GM23338 (cell line): ENCODE measurements at regions not wholly inside any gene's neighbourhood (a gene's known extent, or its start where the extent isn't known, plus 50 kb on each side); places are given as distances from the start of the nearest gene placed in this dataset.

Source experiments
- ATAC-seq: fragments of 200-7000 bp; cut with Tn5 transposase; 3 replicates; pipeline ENCODE4 v1.9.1; 2020
- DNase-seq: peaks from one replicate; pipeline ENCODE4 v3.0.0-alpha.2; 2015; ENCODE audit warnings: low spot score
- H2AFZ ChIP-seq: fragments of 200-600 bp; sonication (generic); 2 replicates; pipeline ENCODE4 v1.8.0; 2016; ENCODE audit warnings: antibody characterized with exemption, mild to moderate bottlenecking, moderate library complexity
- H3F3A ChIP-seq: fragments of 200-600 bp; sonication (generic); replicated peaks from 2 replicates; pipeline ENCODE4 v1.8.0; 2017; ENCODE audit warnings: antibody characterized with exemption, mixed run types, low read depth
- H3K27ac ChIP-seq: fragments of 200-600 bp; sonication (generic); 2 replicates; pipeline ENCODE4 v1.6.1; 2016; ENCODE audit warnings: low read depth
- H3K27me3 ChIP-seq: fragments of 200-600 bp; sonication (generic); 2 replicates; pipeline ENCODE4 v1.8.0; 2016; ENCODE audit warnings: mild to moderate bottlenecking, mixed run types, moderate library complexity; ENCODE audit not compliant: insufficient read depth
- H3K36me3 ChIP-seq: fragments of 200-600 bp; sonication (generic); 2 replicates; pipeline ENCODE4 v1.8.0; 2016; ENCODE audit warnings: mild to moderate bottlenecking; ENCODE audit not compliant: insufficient read depth
- H3K4me1 ChIP-seq: fragments of 200-600 bp; sonication (generic); 2 replicates; pipeline ENCODE4 v1.8.0; 2016; ENCODE audit warnings: mild to moderate bottlenecking, moderate library complexity; ENCODE audit not compliant: insufficient read depth
- H3K4me2 ChIP-seq: fragments of 200-600 bp; sonication (generic); 2 replicates; pipeline ENCODE4 v1.7.1; 2017; ENCODE audit warnings: mixed run types
- H3K4me3 ChIP-seq: fragments of 200-600 bp; sonication (generic); 2 replicates; pipeline ENCODE4 v1.6.1; 2016; ENCODE audit warnings: mixed run types
- H3K79me2 ChIP-seq: fragments of 200-600 bp; sonication (generic); replicated peaks from 2 replicates; pipeline ENCODE4 v1.8.0; 2017; ENCODE audit warnings: mild to moderate bottlenecking; ENCODE audit not compliant: insufficient read depth
- H3K9me2 ChIP-seq: fragments of 200-600 bp; sonication (generic); 2 replicates; pipeline ENCODE4 v1.8.0; 2017; ENCODE audit not compliant: insufficient read depth
- H4K20me1 ChIP-seq: fragments of 200-600 bp; sonication (generic); replicated peaks from 2 replicates; pipeline ENCODE4 v1.8.0; 2017; ENCODE audit warnings: mild to moderate bottlenecking; ENCODE audit not compliant: insufficient read depth
- H3K27ac Mint-ChIP-seq: 2 replicates; pipeline ENCODE4 v1.8.0; 2020; ENCODE audit warnings: inconsistent platforms, mild to moderate bottlenecking, moderate library complexity, mixed read lengths
- H3K27me3 Mint-ChIP-seq: 3 replicates; pipeline ENCODE4 v1.8.0; 2022; ENCODE audit warnings: low read depth, mild to moderate bottlenecking, moderate library complexity, mixed read lengths, inconsistent platforms; ENCODE audit not compliant: insufficient read depth, poor library complexity
- H3K36me3 Mint-ChIP-seq: 3 replicates; pipeline ENCODE4 v1.8.0; 2021; ENCODE audit warnings: low read depth, mild to moderate bottlenecking, inconsistent platforms, moderate library complexity, mixed read lengths
- H3K4me1 Mint-ChIP-seq: 3 replicates; pipeline ENCODE4 v1.8.0; 2020; ENCODE audit warnings: mild to moderate bottlenecking, inconsistent platforms, mixed read lengths
- H3K4me3 Mint-ChIP-seq: 3 replicates; pipeline ENCODE4 v1.8.0; 2021; ENCODE audit warnings: moderate library complexity, mild to moderate bottlenecking, inconsistent platforms, mixed read lengths
- H3K9me3 Mint-ChIP-seq: 3 replicates; pipeline ENCODE4 v1.8.0; 2020; ENCODE audit warnings: moderate library complexity, mild to moderate bottlenecking, inconsistent platforms, mixed read lengths
- CREB1 ChIP-seq: fragments of 250-450 bp; sonication (Bioruptor Pico); IDR thresholded peaks from 2 replicates; pipeline ENCODE4 v1.5.0; 2020; ENCODE audit warnings: low read depth, mild to moderate bottlenecking, moderate library complexity
- CTCF ChIP-seq, 2 experiments: fragments of 200-600 bp in 1 of 2; sonication (generic) in 1 of 2; conservative IDR thresholded peaks; 2 replicates each; pipeline versions ENCODE4 v1.5.1 to v1.6.1; 2016 to 2017; ENCODE audit warnings: antibody characterized with exemption in 2 of 2, low read depth in 2 of 2, mild to moderate bottlenecking in 2 of 2, moderate library complexity in 1 of 2
- EZH2 ChIP-seq: fragments of 200-600 bp; sonication (generic); IDR thresholded peaks from one replicate; pipeline ENCODE4 v1.8.0; 2017; ENCODE audit warnings: antibody characterized with exemption, mild to moderate bottlenecking, low read depth; ENCODE audit not compliant: unreplicated experiment
- EZH2phosphoT487 ChIP-seq: fragments of 200-600 bp; sonication (generic); IDR thresholded peaks from one replicate; pipeline ENCODE4 v1.8.1; 2018; ENCODE audit warnings: antibody characterized with exemption; ENCODE audit not compliant: unreplicated experiment
- JUNB ChIP-seq: IDR thresholded peaks from one replicate; pipeline ENCODE4 v1.6.1; 2016; ENCODE audit warnings: antibody characterized with exemption; ENCODE audit not compliant: unreplicated experiment
- NANOG ChIP-seq: IDR thresholded peaks from 2 replicates; pipeline ENCODE4 v1.6.1; 2016; ENCODE audit warnings: antibody characterized with exemption, borderline replicate concordance
- POLR2AphosphoS5 ChIP-seq: IDR thresholded peaks from 2 replicates; pipeline ENCODE4 v1.6.1; 2016; ENCODE audit warnings: antibody characterized with exemption, low read depth
- STAT1 ChIP-seq: IDR thresholded peaks from one replicate; pipeline ENCODE4 v1.6.1; 2016; ENCODE audit warnings: antibody characterized with exemption; ENCODE audit not compliant: unreplicated experiment
- ZNF114 ChIP-seq: fragments of 250-450 bp; sonication (Bioruptor Pico); IDR thresholded peaks from 2 replicates; pipeline ENCODE4 v1.5.0; 2020; ENCODE audit warnings: mild to moderate bottlenecking, moderate library complexity
- ZNF331 ChIP-seq: fragments of 250-450 bp; sonication (Bioruptor Pico); IDR thresholded peaks from 2 replicates; pipeline ENCODE4 v1.5.0; 2020; ENCODE audit warnings: low read depth, mild to moderate bottlenecking, moderate library complexity
- TF ChIP-seq, protein P1 (sequence below): fragments of 250-450 bp; sonication (Bioruptor Pico); IDR thresholded peaks from 2 replicates; pipeline ENCODE4 v1.5.0; 2020; ENCODE audit warnings: mild to moderate bottlenecking, moderate library complexity
- TF ChIP-seq, protein P2 (sequence below): IDR thresholded peaks from one replicate; pipeline ENCODE4 v1.6.1; 2018; ENCODE audit warnings: antibody characterized with exemption; ENCODE audit not compliant: unreplicated experiment
- TF ChIP-seq, protein P3 (sequence below): IDR thresholded peaks from 2 replicates; pipeline ENCODE4 v1.6.1; 2016; ENCODE audit warnings: antibody characterized with exemption

GRCh38 chr18:51767293-51767692 is 569.8 kb upstream of the MEX3C start (continued):
- TF ChIP-seq EZH2 = no peak

GRCh38 chr18:51778115-51778514 is 561.9 kb upstream of the DCC start:
- Mint-ChIP-seq H3K4me3 (no peak overlapping the region), H3K27ac (no peak overlapping the region), H3K9me3 (no peaks in the 10 kb centered on the region; the same call in 2 of the 3 replicates), H3K27me3 (peaks cover 3% of the 10 kb centered on the region), H3K36me3 (no peaks in the 10 kb centered on the region), H3K4me1 (no peaks in the 10 kb centered on the region)
- H3K4me3 ChIP-seq = no peak overlapping the region
- peaks cover 18% of the 10 kb centered on the region for H3K9me2 ChIP-seq
- no peak for TF ChIP-seq ZNF331 (CRISPR knock-in tag)
- no peak for TF ChIP-seq EZH2
- TF ChIP-seq, protein P1, sequence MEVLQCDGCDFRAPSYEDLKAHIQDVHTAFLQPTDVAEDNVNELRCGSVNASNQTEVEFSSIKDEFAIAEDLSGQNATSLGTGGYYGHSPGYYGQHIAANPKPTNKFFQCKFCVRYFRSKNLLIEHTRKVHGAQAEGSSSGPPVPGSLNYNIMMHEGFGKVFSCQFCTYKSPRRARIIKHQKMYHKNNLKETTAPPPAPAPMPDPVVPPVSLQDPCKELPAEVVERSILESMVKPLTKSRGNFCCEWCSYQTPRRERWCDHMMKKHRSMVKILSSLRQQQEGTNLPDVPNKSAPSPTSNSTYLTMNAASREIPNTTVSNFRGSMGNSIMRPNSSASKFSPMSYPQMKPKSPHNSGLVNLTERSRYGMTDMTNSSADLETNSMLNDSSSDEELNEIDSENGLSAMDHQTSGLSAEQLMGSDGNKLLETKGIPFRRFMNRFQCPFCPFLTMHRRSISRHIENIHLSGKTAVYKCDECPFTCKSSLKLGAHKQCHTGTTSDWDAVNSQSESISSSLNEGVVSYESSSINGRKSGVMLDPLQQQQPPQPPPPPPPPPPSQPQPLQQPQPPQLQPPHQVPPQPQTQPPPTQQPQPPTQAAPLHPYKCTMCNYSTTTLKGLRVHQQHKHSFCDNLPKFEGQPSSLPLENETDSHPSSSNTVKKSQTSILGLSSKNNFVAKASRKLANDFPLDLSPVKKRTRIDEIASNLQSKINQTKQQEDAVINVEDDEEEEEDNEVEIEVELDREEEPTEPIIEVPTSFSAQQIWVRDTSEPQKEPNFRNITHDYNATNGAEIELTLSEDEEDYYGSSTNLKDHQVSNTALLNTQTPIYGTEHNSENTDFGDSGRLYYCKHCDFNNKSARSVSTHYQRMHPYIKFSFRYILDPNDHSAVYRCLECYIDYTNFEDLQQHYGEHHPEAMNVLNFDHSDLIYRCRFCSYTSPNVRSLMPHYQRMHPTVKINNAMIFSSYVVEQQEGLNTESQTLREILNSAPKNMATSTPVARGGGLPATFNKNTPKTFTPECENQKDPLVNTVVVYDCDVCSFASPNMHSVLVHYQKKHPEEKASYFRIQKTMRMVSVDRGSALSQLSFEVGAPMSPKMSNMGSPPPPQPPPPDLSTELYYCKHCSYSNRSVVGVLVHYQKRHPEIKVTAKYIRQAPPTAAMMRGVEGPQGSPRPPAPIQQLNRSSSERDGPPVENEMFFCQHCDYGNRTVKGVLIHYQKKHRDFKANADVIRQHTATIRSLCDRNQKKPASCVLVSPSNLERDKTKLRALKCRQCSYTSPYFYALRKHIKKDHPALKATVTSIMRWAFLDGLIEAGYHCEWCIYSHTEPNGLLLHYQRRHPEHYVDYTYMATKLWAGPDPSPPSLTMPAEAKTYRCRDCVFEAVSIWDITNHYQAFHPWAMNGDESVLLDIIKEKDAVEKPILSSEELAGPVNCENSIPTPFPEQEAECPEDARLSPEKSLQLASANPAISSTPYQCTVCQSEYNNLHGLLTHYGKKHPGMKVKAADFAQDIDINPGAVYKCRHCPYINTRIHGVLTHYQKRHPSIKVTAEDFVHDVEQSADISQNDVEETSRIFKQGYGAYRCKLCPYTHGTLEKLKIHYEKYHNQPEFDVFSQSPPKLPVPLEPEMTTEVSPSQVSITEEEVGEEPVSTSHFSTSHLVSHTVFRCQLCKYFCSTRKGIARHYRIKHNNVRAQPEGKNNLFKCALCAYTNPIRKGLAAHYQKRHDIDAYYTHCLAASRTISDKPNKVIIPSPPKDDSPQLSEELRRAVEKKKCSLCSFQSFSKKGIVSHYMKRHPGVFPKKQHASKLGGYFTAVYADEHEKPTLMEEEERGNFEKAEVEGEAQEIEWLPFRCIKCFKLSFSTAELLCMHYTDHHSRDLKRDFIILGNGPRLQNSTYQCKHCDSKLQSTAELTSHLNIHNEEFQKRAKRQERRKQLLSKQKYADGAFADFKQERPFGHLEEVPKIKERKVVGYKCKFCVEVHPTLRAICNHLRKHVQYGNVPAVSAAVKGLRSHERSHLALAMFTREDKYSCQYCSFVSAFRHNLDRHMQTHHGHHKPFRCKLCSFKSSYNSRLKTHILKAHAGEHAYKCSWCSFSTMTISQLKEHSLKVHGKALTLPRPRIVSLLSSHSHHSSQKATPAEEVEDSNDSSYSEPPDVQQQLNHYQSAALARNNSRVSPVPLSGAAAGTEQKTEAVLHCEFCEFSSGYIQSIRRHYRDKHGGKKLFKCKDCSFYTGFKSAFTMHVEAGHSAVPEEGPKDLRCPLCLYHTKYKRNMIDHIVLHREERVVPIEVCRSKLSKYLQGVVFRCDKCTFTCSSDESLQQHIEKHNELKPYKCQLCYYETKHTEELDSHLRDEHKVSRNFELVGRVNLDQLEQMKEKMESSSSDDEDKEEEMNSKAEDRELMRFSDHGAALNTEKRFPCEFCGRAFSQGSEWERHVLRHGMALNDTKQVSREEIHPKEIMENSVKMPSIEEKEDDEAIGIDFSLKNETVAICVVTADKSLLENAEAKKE (CRISPR knock-in tag) = no peak
- TF ChIP-seq, protein P2, sequence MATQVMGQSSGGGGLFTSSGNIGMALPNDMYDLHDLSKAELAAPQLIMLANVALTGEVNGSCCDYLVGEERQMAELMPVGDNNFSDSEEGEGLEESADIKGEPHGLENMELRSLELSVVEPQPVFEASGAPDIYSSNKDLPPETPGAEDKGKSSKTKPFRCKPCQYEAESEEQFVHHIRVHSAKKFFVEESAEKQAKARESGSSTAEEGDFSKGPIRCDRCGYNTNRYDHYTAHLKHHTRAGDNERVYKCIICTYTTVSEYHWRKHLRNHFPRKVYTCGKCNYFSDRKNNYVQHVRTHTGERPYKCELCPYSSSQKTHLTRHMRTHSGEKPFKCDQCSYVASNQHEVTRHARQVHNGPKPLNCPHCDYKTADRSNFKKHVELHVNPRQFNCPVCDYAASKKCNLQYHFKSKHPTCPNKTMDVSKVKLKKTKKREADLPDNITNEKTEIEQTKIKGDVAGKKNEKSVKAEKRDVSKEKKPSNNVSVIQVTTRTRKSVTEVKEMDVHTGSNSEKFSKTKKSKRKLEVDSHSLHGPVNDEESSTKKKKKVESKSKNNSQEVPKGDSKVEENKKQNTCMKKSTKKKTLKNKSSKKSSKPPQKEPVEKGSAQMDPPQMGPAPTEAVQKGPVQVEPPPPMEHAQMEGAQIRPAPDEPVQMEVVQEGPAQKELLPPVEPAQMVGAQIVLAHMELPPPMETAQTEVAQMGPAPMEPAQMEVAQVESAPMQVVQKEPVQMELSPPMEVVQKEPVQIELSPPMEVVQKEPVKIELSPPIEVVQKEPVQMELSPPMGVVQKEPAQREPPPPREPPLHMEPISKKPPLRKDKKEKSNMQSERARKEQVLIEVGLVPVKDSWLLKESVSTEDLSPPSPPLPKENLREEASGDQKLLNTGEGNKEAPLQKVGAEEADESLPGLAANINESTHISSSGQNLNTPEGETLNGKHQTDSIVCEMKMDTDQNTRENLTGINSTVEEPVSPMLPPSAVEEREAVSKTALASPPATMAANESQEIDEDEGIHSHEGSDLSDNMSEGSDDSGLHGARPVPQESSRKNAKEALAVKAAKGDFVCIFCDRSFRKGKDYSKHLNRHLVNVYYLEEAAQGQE = no peak
- no peak for TF ChIP-seq EZH2phosphoT487
- TF ChIP-seq, protein P3, sequence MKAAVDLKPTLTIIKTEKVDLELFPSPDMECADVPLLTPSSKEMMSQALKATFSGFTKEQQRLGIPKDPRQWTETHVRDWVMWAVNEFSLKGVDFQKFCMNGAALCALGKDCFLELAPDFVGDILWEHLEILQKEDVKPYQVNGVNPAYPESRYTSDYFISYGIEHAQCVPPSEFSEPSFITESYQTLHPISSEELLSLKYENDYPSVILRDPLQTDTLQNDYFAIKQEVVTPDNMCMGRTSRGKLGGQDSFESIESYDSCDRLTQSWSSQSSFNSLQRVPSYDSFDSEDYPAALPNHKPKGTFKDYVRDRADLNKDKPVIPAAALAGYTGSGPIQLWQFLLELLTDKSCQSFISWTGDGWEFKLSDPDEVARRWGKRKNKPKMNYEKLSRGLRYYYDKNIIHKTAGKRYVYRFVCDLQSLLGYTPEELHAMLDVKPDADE = no peak
- no peak for TF ChIP-seq NANOG
- TF ChIP-seq CREB1 (CRISPR knock-in tag) = no peak
- no peak for TF ChIP-seq JUNB
- TF ChIP-seq STAT1 = no peak
- TF ChIP-seq POLR2AphosphoS5 = no peak
- TF ChIP-seq ZNF114 (CRISPR knock-in tag) = no peak
- TF ChIP-seq CTCF (conservative IDR thresholded peaks at IDR 0.05; ENCODE audit: low read depth in 2 of 2) = no peak
- no peak overlapping the region for H3K27ac ChIP-seq
- H3K4me1 ChIP-seq = no peaks in the 10 kb centered on the region
- H3K36me3 ChIP-seq = no peaks in the 10 kb centered on the region
- no peak overlapping the region for H2AFZ ChIP-seq
- DNase-seq (no peak), ATAC-seq (no peak)
- no peaks in the 10 kb centered on the region for H3F3A ChIP-seq
- H3K27me3 ChIP-seq = no peaks in the 10 kb centered on the region
- H4K20me1 ChIP-seq = no peaks in the 10 kb centered on the region
- no peaks in the 10 kb centered on the region for H3K79me2 ChIP-seq
- no peak overlapping the region for H3K4me2 ChIP-seq
